SIG-M5 (cell line): ENCODE measurements at regions not wholly inside any gene's neighbourhood (a gene's known extent, or its start where the extent isn't known, plus 50 kb on each side); places are given as distances from the start of the nearest gene placed in this dataset.
"Not testable (repeated sequence)": the region's sequence is repeated elsewhere in the genome, so short reads cannot be mapped to it uniquely, and the experiment has no call there.

Source experiments
- DNase-seq: peaks from one replicate; lab custom pipeline; 2025; lab: John Stamatoyannopoulos, UW

DNA sequence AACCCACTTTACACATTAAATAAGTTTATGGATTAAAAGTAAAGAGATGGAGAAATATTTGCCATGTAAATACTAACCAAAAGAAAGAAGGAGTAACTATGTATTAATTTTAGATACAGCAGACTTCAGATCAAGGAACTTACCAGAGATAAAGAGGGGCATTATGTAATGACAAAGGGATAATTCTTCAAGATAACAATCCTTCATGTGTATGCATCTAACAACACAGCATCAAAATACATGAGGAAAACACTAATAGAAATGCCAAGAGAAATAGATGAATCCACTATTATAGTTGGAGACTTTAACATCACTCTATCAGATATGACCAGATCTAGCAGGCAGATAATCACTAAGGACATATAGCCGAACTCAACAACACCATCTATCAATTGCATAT is 149.8 kb upstream of the ANKRD55 start:
- DNase-seq: no peak

DNA sequence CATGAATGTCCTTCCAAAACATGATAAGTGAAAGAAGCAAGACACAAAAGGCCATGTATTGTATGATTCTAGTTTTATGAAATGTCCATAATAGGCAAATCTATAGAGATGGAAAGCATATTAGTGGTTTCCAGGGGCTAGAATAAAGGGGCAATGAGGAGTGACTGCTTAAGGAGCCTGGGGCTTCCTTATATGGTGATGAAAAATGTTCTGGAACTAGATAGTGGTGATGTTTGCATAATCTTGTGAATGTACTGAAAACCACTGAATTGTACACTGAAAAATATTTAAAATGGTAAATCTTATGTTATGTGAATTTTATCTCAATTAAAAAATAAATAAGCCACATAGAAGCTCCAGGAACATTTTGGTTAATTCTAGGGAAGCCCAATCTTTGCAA is 144.4 kb upstream of the ANKRD55 start:
- DNase-seq: no peak

DNA sequence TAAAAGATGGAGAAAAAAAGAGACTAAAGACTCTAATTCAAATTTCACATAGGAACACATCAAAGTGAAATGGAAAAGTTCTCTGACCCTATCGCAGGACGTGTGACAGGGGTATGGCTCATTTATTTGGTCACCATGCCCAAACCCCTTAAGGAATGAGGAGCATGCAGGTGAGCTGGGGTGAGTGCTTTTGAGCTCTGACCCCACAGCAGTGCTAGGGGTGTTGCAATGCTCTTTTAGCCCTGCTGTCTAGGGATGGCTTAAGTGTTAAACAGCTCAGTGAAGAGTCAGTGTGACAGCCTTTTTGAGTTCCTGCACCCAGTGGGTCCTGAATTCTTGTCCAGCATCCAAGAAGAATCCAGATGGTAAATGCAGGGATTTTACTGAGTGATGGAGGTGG is 143.0 kb upstream of the ANKRD55 start:
- DNase-seq: no peak

DNA sequence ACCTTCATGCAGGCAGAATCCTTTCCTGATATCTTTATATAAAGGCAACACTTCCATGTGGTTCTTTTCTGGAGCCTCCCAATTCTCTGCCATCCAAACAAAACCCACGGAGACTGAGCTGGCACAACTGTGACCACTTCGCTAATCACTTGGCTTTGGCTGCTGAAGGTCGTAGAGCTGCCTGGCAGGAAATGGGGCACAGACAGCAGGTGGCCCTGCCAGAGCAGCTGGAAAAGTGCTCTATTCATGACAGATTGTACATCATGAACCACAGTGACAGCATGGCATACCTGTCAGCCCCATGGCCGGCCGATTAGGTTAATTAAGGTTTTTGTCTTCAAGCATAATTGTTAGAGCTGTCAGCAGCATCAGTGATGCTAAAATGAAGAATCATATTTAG is 141.9 kb upstream of the ANKRD55 start:
- DNase-seq: no peak

DNA sequence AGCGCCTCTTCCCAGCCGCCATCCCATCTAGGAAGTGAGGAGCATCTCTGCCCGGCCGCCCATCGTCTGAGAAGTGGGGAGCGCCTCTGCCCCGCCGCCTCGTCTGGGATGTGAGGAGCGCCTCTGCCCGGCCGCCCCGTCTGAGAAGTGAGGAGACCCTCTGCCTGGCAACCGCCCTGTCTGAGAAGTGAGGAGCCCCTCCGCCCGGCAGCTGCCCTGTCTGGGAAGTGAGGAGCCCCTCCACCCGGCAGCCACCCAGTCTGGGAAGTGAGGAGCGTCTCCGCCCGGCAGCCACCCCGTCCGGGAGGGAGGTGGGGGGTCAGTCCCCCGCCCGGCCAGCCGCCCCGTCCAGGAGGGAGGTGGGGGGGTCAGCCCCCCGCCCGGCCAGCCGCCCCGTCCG is 139.4 kb upstream of the ANKRD55 start:
- not testable (repeated sequence) for DNase-seq

DNA sequence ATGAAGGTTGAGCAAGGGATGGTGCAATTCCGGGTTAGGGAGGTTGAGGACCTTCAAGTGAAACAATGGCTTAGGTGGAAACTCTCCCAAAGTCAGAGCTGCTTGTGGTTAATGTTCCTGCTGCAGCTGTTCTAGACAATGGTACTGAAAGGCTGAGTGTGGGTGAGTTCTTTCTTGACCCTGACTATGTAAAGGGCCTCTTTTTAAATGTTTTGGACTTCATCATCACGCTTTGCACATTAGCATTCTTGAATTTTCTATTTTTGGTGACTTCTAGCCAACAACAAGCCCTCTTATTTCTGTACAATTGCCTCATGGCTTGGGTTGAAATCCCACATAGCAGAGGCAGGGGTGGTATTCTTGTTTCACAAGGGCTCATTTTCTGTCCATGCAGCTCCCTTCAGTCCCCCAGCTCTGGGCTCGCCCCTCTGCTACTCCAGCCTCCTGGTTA is 136.3 kb upstream of the ANKRD55 start:
- no peak for DNase-seq

DNA sequence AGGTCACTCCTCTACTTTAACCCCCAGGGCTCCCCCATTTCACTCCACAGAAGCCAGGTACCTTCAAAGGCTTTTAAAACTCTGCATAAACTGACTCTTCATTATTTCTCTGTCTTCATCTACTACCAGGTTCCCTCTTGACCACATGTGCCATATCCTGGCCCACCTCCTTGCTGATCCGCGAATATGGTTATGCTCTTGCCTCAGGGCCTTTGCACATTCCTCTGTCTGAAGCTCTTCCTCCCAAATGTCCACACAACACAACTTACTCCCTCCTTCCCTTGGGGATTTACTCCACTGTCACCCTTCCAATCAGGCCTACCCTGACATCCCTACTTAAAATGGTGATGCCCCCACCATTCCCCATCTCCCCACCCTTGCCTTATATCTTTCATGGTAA is 134.6 kb upstream of the ANKRD55 start:
- no peak for DNase-seq

DNA sequence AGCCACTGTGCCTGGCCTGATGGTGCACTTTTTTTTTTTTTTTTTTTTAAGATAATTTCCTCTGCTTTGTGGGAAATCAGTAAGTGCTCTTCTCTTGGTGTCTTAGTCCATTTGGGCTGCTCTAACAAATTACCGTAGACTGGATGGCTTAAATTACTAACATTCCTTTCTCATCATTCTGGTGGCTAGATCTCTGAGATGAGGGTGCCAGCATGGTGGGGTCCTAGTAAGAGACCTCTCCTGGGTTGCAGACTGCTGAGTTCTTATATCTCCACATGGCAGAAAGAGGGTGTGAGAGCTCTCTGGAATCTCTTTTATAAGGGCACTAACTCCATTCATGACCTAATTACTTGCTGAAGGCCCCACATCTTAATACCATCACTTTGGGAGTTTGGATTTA is 133.9 kb upstream of the ANKRD55 start:
- DNase-seq: no peak

DNA sequence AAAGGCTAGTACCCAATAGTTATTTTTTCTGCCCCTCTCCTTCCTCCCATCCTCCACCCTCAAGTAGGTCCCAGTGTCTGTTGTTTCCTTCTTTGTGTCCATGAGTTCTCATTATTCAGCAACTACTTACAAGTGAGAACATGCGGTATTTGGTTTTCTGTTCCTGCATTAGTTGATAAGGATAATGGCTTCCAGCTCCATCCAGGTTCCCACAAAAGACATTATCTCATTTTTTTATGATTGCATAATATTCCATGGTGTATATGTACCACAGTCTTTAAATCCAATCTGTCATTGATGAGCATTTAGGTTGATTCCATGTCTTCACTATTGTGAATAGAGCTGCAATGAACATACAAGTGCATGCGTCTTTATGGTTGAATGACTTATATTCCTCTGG is 128.3 kb upstream of the ANKRD55 start:
- no peak for DNase-seq

DNA sequence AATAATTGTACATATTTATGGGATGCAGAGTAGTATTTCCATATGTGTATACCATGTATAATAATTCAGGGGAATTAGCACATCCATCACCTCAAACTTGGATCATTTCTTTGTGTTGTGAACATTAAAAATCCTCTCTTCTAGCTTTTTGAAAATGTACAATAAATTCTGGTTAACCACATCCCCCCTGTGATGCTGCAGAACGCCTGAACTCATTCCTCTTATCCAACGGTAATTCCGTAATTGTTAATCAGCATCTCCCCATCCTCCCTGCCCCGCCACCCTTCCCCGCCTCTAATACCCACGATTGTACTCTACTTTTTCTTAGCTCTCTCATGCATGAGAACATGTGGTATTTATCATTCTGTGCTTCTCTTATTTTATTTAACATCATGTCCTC is 127.7 kb upstream of the ANKRD55 start:
- no peak for DNase-seq

DNA sequence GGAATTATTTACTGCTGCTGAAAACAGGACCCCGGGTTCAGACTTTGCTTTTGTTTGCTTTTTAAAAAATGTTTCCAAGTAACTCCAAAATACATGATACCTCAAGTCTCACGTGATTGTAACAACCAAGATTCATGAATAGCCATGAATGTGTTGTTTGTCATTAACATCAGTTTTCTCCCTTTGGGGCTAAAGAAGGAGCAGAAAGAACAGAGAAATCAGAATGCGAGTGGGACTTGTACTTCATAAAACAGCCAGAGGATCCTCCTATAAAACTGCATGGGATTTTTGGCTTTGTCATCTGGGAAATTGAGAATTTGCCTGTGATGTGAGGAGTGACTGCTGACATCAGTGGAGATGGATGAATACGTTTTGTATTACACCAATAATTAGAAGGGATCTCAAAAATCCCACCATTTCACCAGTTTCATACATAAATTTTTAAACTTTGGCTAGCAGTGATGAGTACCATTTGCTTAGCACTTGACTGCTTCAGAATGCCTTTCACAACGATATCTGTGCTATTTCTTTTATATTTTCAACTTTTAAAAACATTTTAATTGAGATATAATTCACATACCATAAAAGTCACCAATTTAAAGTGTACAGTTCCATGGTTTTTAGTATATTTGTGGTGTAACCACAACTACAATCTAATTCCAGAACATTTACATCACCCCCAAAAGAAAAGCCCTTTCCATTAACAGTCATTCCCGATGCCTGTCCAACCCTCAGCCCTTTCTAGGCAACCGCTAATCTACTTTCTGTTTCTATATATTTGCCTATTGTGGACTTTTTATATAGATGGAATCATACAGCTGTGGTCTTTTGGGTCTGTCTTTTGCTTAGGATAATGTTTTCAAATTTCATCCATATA is 126.9 kb upstream of the ANKRD55 start:
- DNase-seq: no peak

DNA sequence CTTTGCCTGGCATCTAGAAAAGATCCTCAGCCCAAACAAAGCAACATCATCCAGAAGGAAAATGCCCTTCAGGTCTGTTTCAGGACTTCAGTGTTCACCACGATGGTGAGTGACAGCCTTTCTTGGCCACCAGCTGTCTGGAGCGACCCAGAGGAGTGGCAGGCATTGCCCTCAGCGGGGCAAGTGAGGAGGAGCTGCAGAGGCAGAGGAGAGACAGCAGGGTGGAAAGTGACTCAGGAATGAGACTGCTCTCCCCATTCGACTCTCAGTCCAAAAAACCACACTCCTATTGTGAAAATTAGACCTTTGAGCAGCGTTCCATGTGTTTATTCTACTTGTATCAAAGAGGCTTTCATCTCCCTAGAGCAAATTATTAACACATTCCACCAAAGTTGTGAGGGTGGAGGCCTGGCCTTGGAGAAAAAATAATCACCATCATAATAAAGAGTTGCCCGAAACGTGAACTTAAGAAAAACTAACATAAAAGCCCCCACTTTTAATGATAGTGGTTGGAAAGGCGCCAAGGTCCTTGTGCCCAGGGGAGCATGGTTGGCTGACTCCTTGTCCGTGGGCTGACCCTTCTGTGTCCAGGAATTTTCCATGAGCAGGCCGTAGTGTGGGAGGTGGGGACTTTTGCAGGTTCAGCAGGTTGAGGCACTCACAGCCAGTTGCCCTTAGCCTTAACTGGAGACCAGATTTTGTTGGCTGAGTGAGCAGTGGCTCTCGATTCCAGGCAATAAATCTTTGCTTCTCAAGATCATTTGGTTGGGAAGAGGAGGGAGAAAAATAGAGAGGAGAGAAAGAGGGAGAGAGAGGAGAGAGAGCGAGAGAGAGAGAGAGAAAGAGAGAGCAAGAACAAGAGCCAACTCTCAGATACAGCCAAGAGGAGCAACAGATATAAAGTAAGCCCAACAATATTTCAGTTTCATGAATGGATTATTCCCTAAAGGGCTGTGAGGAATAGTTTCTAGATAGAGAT is 125.9 kb upstream of the ANKRD55 start:
- DNase-seq: no peak

DNA sequence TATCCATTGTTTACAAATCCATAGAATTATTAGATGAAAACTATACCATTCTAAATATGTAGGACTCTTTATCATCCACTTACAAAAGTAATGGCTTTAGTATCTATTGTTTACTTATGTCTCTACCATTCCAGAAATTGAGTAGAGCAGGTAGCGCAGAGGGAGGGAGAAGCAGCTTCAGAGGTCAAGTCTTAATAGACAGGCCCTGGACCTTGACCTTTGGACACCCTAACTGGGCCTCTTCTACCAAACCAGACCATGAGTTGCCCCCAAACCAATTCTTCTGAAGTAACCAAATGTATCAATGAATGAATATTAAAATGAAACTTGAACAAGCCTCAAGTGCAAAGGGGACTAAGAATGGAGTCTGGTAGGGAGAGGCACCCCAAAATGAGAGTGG is 124.9 kb upstream of the ANKRD55 start:
- DNase-seq: no peak

DNA sequence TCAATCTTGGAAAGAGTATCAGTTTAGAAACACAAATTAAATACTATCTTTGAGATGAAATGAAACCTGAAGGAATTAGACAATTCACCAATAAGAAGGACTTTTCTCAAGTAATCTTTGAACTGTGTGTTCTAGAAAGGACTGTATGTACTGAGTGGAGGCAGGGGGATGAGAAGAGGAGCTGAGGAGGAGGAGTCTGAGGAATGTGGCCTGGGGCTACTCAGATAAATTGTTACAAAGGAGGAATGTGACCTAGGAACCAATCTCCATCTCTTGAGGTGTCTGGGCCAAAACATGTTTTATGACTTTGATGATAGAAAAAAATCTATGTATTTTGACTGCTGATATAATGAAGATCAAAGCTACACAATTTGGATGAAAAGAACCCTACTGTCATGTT is 124.3 kb upstream of the ANKRD55 start:
- DNase-seq: no peak

DNA sequence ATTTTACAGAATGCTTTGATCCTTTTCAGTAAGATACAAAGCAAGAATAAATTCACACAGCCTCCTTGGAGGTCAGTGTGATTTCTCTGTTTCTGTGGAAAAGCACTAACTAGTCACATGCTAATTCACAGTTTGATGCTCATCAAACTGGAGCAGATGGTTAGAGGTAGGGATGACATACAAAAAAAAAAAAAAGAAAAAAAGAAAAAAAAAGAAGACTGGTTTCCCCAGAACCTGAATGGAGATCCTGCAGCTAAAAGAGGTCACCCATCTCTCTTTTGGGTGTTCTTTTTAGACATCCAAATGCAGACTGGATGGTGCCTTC is 123.7 kb upstream of the ANKRD55 start:
- no peak for DNase-seq

DNA sequence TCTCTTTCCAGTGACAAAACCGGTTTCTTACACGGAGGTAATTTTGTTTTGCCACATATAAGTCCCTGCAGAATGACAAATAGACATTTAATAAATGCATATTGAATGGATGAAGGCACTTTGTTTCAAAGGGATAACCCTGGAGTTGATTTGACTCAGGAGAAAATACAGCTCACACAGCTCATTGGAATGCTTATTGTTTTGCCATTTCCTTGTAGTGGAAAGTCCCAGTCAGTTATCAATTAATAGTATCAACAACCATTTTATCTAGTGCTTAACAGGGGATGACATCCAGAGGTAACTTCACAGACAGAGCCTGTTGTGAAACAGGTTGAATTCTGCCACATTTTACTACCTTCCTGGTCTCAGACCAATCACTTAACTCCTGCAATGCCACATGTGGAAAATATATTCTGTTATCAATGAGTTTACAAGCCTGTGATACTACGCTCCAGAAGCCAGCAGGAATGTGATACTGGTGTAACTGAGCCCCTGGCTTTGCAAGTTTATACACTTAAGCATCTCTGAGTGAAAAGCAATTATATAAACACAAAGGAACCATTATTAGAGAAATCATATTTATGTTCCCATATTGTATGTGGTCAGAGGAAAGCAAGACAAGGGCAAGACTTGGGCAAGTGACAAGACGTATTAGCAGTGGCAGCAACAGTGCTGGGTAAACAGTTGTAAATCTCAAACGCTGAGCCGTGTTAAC is 123.1 kb upstream of the ANKRD55 start:
- DNase-seq: no peak

DNA sequence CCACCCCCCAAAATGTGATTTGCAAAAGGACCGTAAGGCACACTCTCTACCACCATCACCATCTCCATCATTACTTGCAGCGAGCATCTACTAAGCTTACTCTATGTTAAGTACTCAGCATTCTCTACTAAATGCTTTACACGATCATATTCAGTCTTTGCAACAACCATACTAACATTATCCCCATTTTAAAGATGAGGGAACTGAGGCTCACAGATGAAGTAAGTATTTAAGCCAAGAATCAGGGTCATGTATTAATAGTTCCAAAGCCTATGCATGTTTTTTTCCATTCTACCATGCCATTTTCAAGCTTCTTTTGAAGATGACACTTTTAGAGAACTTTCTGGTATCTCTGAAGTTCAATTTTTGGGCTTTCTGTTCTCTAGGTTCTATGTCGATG is 121.7 kb upstream of the ANKRD55 start:
- DNase-seq: no peak

DNA sequence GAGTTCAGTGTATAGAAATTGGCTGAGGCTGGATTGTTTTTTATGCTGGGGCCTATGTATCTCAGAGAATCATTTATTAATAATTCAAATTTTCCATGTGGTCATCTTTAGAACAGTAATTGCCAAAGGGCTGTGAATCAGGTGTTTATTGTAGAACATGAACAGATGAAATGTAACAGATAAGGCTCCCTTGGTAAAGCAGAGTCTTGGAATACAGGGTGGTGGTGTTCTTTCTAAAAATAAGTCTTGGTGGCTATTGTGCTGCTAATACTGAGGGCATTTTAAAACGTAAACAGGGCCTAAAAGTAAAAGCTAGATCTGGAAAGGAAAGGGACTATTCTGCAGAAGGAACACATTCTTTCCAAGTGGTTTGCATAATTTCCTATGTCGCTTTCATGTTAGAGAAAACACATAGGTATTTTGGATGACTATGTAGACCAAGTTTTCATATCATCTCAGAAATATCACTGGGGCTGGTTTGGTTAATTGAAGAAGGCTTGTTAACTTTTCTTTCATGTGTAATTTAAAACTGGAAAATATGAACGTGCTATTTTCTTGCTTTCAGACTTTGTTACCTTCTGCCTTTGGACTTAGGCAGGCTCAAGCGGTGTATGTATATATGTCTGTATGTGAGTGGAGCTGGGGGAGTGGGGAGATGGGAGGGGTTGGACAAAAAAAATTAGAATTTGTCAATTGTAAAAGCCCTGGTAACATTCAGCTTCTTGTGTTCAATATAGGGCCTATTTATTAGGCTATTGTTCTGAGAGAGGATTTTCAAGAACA is 119.9 kb upstream of the ANKRD55 start:
- DNase-seq: no peak

DNA sequence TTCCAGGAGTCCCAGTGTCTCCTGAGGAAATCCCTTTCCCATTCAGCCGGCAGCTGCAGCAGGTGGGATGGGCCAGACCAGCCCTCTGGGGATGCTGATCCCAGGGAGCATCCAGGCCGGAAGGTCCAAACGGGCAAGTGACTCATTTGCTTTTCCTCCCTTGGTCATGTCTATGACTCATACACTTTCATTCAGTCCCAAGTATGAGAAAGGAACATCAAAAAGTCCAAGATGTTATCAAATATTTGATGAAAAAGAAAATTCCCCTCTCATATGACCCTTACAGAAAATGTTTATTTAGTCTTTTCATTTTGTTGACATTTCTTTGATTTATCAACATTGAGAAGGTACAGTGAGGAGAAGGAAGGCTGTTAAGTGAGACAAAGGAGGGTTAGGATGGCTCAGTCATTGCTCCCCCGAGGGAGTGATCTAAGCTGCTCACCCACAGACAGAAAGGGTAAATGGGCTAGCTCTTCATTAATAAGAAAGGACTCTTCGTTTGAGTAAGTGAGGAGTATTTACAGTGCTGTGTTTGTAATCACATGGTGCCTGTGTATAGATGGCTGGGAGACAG is 117.6 kb upstream of the ANKRD55 start:
- DNase-seq: no peak

DNA sequence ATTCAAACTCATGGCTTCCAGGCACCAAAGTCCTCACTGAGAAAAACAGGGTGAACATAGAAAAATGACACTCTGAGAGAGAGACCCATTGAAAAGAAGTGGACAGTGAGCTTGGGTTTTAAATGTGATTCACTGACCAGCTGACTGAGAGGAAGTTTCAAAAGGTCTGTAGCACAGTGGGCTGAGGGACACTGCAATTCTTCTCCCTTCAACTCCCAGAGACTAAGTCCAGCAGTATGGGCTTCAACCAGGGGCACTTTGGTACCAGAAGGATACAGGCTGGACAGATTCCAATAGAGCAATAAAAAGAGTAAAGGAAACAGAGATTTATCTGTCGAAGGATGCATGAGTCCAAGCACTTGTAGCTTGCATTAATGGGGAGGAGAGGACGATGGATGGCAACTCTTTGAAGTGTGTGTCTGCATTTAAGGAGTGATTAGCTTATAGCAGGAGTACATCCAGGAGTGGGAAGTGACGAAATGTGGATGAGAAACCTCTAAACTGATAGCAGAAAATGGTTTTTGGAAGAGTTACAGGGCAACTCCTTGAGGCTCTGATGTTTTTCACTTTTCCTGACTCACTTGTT is 117.0 kb upstream of the ANKRD55 start:
- DNase-seq: no peak

DNA sequence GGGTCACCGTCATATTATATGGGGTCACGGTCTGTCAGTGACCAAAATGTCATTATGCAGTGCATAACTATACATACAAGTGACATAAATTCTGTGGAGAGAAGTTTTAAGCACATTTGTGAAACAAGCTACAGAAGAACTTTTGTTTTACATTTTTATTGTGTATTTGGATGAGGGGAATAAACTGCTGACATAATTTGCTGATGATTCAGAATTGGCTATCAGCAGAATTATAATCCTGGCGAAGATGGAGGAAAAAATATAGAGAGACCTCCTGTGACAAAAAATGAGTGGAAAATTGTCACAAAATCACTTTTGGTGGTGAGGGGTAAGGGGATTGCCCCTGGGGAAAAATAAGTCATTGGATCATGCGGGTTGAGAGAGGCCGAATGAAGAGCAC is 116.3 kb upstream of the ANKRD55 start:
- no peak for DNase-seq
